ENCODE measurements at regions not wholly inside any gene's neighbourhood (a gene's known extent, or its start where the extent isn't known, plus 50 kb on each side); places are given as distances from the start of the nearest gene placed in this dataset.

GRCh38 chr20:41668057-41668749 is 50.0 kb upstream of the CHD6 start:
- TF ChIP-seq POLR2A (IDR thresholded peaks at IDR 0.05): no peak
- TF ChIP-seq CTCF (IDR thresholded peaks at IDR 0.05): no peak
- no peak for DNase-seq
- no peaks in the 10 kb centered on the region for H3K36me3 ChIP-seq (ENCODE audit: low read depth, missing control alignments)
- H3K9me3 ChIP-seq: no peaks in the 10 kb centered on the region
- H3K27me3 ChIP-seq: no peaks in the 10 kb centered on the region
- H3K4me1 ChIP-seq: no peaks in the 10 kb centered on the region
- H3K27ac ChIP-seq: no peak overlapping the region
- intact Hi-C loops (cut with DNase I; ENCODE audit: low total_unique reads): no loop called here
- H3K4me3 ChIP-seq: no peak overlapping the region
- WGBS, 2 donors: 86 to 90% methylated on average over 1 of the region's 1 CpG

Small RNA genes in the stretch of these regions (small RNA-seq; reads per million reads assigned to genes)
- gene RF00568 (0 reads per million in 2 donors), gene RNU6-1018P (0 reads per million in 2 donors)

Measured in testis (tissue), 2 donors.